Left lung (tissue), 4 donors: ENCODE measurements at regions not wholly inside any gene's neighbourhood (a gene's known extent, or its start where the extent isn't known, plus 50 kb on each side); places are given as distances from the start of the nearest gene placed in this dataset.

ENCODE experiments used
- ATAC-seq: fragments of 200-7000 bp; cut with Tn5 transposase; one replicate; pipeline ENCODE4 v1.9.1; 2020; ENCODE audit warnings: moderate library complexity
- DNase-seq, 4 donors: peaks; one replicate each; pipeline ENCODE4 v3.0.0-alpha.2; 2013 to 2020
- H3K27ac ChIP-seq, 2 donors: fragments of 200-600 bp; sonication (generic) in 1 of 2; one replicate each; pipeline versions ENCODE4 v1.5.0 to v1.8.0; 2020 to 2021
- H3K27me3 ChIP-seq, 2 donors: fragments of 200-600 bp; sonication (generic) in 1 of 2; one replicate each; pipeline versions ENCODE4 v1.5.0 to v1.8.0; 2020 to 2021
- H3K36me3 ChIP-seq, 2 donors: fragments of 200-600 bp; sonication (generic) in 1 of 2; one replicate each; pipeline versions ENCODE4 v1.5.0 to v1.8.0; 2020 to 2021
- H3K4me1 ChIP-seq, 2 donors: fragments of 200-600 bp; one replicate each; pipeline ENCODE4 v1.8.0; 2021
- H3K4me3 ChIP-seq, 2 donors: fragments of 200-600 bp; sonication (generic) in 1 of 2; one replicate each; pipeline versions ENCODE4 v1.5.0 to v1.8.0; 2020 to 2021; ENCODE audit warnings: mild to moderate bottlenecking in 1 of 2
- H3K9me3 ChIP-seq, 2 donors: fragments of 200-600 bp; sonication (generic) in 1 of 2; one replicate each; pipeline versions ENCODE4 v1.5.0 to v1.8.0; 2020 to 2021
- CTCF ChIP-seq, 2 donors: fragments of 200-600 bp; sonication (generic) in 1 of 2; IDR thresholded peaks; one replicate each; pipeline versions ENCODE4 v1.5.0 to v1.8.0; 2021; ENCODE audit warnings: antibody characterized with exemption in 2 of 2
- intact Hi-C, 2 donors: fragments of 100-400 bp; cut with DNase I; formaldehyde crosslinking; loops; one replicate each; pipeline versions ENCODE4 v1.11.2 to v1.14.2; 2022
- donor health status: DM: no; HTN: yes; CAD: no.
- donor health status: DM: no; HTN: no; CAD: no.

DNA sequence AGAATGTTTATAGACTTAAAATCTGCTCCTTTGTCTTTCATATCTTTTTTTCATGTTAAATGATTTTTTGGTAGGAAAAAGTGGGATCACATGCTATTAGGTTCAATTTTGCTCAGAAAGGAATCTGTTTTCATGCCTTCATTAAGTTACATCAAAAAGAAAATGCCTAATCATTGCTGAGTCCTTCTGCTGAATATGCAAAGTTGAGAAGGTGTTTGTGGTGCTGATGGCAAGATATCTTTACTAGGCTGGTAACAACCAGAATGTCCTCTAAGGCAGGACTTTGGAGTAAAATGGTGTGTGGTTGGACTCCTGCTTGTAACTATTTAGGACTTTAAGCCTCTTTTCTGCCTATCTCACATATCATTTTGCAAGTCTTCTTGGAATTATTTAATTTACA, 88.3 kb downstream of the TRIB2 start:
- TF ChIP-seq CTCF (IDR thresholded peaks at IDR 0.05) = no peak
- no peaks in the 10 kb centered on the region for H3K36me3 ChIP-seq
- ATAC-seq (no peak), DNase-seq (no peak)
- H3K9me3 ChIP-seq = peaks cover 0 to 18% of the 10 kb centered on the region in 2 donors
- H3K27me3 ChIP-seq = no peaks in the 10 kb centered on the region
- H3K4me1 ChIP-seq = no peaks in the 10 kb centered on the region
- H3K4me3 ChIP-seq = no peak overlapping the region
- no peak overlapping the region for H3K27ac ChIP-seq
- intact Hi-C loops = no loop called here

DNA sequence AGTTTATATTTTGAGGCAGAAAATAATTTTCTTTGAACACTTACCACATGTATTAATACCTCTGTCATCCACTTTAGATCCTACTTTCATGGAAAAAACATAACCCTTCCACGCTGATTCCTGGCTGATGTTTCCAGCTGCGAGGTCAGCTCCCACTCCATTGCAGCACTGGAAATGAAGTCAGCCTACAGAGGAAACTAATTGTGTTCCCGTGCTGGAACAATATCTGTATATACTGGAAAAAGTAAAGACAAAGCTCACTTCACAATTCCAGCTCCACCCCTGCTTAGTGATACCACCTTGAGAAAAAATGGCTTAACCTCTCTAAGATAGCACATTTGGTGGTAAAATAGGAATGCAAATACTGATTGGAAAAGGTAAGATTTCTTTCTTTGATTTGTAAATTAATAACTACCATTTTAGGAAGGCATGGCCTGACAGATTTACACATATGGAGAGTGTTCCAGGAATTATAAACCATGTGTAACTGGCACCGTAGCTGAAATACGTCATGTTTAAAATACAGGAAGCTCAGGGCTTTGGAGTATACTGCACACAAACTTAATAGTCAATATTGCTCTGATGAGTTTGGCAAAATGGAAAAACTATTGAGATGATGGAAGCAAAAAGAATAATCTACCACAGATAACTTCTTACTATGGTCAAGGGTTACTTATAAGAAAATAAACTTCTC, 90.0 kb downstream of the TRIB2 start:
- H3K27ac ChIP-seq = peak overlapping the region in 1 of 2 donors; percentile 16
- DNase-seq = no peak
- ATAC-seq = no peak

GRCh38 chr2:12807907-12808810, 91.4 kb downstream of the TRIB2 start:
- intact Hi-C loops = no loop called here
- Histone ChIP-seq H3K27me3 (no peaks in the 10 kb centered on the region), H3K27ac (no peak overlapping the region), H3K4me3 (no peak overlapping the region), H3K36me3 (no peaks in the 10 kb centered on the region), H3K9me3 (no peaks in the 10 kb centered on the region), H3K4me1 (no peaks in the 10 kb centered on the region)
- DNase-seq (no peak), ATAC-seq (no peak)
- no peak for TF ChIP-seq CTCF (IDR thresholded peaks at IDR 0.05)

More for the DNA sequence above, 90.0 kb downstream of the TRIB2 start:
- no peak overlapping the region for H3K4me3 ChIP-seq
- H3K9me3 ChIP-seq = peaks cover 0 to 8% of the 10 kb centered on the region in 2 donors
- no peak for TF ChIP-seq CTCF (IDR thresholded peaks at IDR 0.05)
- no peaks in the 10 kb centered on the region for H3K36me3 ChIP-seq
- no peaks in the 10 kb centered on the region for H3K4me1 ChIP-seq
- intact Hi-C loops = no loop called here
- no peaks in the 10 kb centered on the region for H3K27me3 ChIP-seq

DNA sequence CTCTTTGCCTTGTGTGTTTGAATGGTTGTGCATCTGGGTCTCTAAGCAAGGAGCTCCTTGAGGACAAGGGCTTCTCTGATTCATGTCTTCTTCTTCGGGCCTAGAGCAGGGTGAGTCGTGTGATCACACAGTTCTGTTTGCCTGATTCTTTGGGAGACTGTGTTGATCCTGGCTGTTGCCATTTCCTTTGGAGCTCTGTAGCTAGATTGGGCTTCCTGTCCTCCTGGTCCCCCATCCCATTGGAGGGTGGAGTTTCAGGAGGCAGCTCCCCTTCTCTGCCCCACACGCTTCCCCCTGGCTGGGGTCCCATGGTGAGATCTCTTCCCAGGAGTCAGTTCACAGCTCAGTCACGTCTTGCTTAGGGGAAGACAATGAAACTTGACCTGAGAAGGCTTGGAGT, 92.8 kb downstream of the TRIB2 start:
- H3K4me3 ChIP-seq = no peak overlapping the region
- no peak for TF ChIP-seq CTCF (IDR thresholded peaks at IDR 0.05)
- no peaks in the 10 kb centered on the region for H3K4me1 ChIP-seq
- no peak for ATAC-seq
- intact Hi-C loops = no loop called here
- no peaks in the 10 kb centered on the region for H3K36me3 ChIP-seq
- H3K27ac ChIP-seq = no peak overlapping the region
- no peak for DNase-seq
- H3K27me3 ChIP-seq = no peaks in the 10 kb centered on the region
- no peaks in the 10 kb centered on the region for H3K9me3 ChIP-seq

- Histone ChIP-seq H3K27ac (no peak overlapping the region), H3K4me3 (no peak overlapping the region), H3K4me1 (no peaks in the 10 kb centered on the region), H3K27me3 (no peaks in the 10 kb centered on the region), H3K9me3 (no peaks in the 10 kb centered on the region), H3K36me3 (no peaks in the 10 kb centered on the region)
- TF ChIP-seq CTCF (IDR thresholded peaks at IDR 0.05) = no peak
- ATAC-seq (no peak), DNase-seq (no peak)
- intact Hi-C loops = no loop called here
Measured at GRCh38 chr2:12811916-12812315, 95.2 kb downstream of the TRIB2 start.
